BJ (cell line): ENCODE measurements at regions not wholly inside any gene's neighbourhood (a gene's known extent, or its start where the extent isn't known, plus 50 kb on each side); places are given as distances from the start of the nearest gene placed in this dataset.

Source experiments
- CTCF ChIA-PET: fragments of 350-600 bp; formaldehyde crosslinking; extraction: SDS; loops from one replicate; lab custom pipeline; 2021; ENCODE audit warnings: antibody characterized with exemption, inconsistent platforms; lab: Yijun Ruan, JAX
- POLR2A ChIA-PET: fragments of 300-600 bp; sonication (Branson Sonifier 250); formaldehyde crosslinking; extraction: SDS; loops from one replicate; lab custom pipeline; 2021; ENCODE audit warnings: antibody characterized with exemption; lab: Charles Lee
- DNase-seq: peaks from one replicate; pipeline ENCODE4 v3.0.0-alpha.2; 2011; ENCODE audit warnings: low read depth
- H3K27me3 ChIP-seq: 2 replicates; pipeline ENCODE4 v1.6.0; 2011; ENCODE audit warnings: low read length; ENCODE audit not compliant: control insufficient read depth, insufficient read depth
- H3K36me3 ChIP-seq: 2 replicates; pipeline ENCODE4 v1.5.1; 2011; ENCODE audit warnings: low read length; ENCODE audit not compliant: control insufficient read depth, insufficient read depth
- H3K4me3 ChIP-seq: 2 replicates; pipeline ENCODE4 v1.5.1; 2011; ENCODE audit warnings: low read depth, mild to moderate bottlenecking, control low read depth, low read length
- CTCF ChIP-seq: IDR thresholded peaks from 2 replicates; pipeline ENCODE4 v1.5.1; 2011; ENCODE audit warnings: low read depth, mild to moderate bottlenecking, control low read depth, inconsistent platforms, low read length, moderate library complexity; ENCODE audit not compliant: insufficient read depth

GRCh38 chr6:92910646-92911045 lies 508.7 kb downstream of the EPHA7 start:
- no peak for DNase-seq
- H3K36me3 ChIP-seq: no peaks in the 10 kb centered on the region
- CTCF ChIA-PET: no interaction called here
- no peaks in the 10 kb centered on the region for H3K27me3 ChIP-seq
- no peak for TF ChIP-seq CTCF
- POLR2A ChIA-PET: no interaction called here
- no peak overlapping the region for H3K4me3 ChIP-seq

- no peak overlapping the region for H3K4me3 ChIP-seq
- ChIA-PET CTCF (no interaction called here), POLR2A (no interaction called here)
- no peak for TF ChIP-seq CTCF
- no peaks in the 10 kb centered on the region for H3K36me3 ChIP-seq
- no peaks in the 10 kb centered on the region for H3K27me3 ChIP-seq
- no peak for DNase-seq
These were observed 513.0 kb downstream of the EPHA7 start for GRCh38 chr6:92906385-92906784.

GRCh38 chr6:92893741-92894140 lies 525.6 kb downstream of the EPHA7 start:
- Histone ChIP-seq H3K27me3 (no peaks in the 10 kb centered on the region), H3K4me3 (no peak overlapping the region), H3K36me3 (no peaks in the 10 kb centered on the region)
- DNase-seq: no peak
- ChIA-PET CTCF (no interaction called here), POLR2A (no interaction called here)
- no peak for TF ChIP-seq CTCF

- no peak for DNase-seq
- TF ChIP-seq CTCF: no peak
- Histone ChIP-seq H3K4me3 (no peak overlapping the region), H3K36me3 (no peaks in the 10 kb centered on the region), H3K27me3 (no peaks in the 10 kb centered on the region)
- POLR2A ChIA-PET: no interaction called here
- CTCF ChIA-PET: no interaction called here
These were observed 526.7 kb downstream of the EPHA7 start for GRCh38 chr6:92892626-92893170.

GRCh38 chr6:92888316-92888715 lies 531.0 kb downstream of the EPHA7 start:
- Histone ChIP-seq H3K36me3 (no peaks in the 10 kb centered on the region), H3K27me3 (no peaks in the 10 kb centered on the region), H3K4me3 (no peak overlapping the region)
- DNase-seq: no peak
- TF ChIP-seq CTCF: no peak
- POLR2A ChIA-PET: no interaction called here
- CTCF ChIA-PET: interaction anchor here (0.6 kb wide), 1 partner anchor 1473 kb away, joined by 3 read pairs; no protein-coding TSS in a partner anchor
